ENCODE measurements at regions not wholly inside any gene's neighbourhood (a gene's known extent, or its start where the extent isn't known, plus 50 kb on each side); places are given as distances from the start of the nearest gene placed in this dataset.
"Not testable (repeated sequence)": the region's sequence is repeated elsewhere in the genome, so short reads cannot be mapped to it uniquely, and the experiment has no call there.

- TF ChIP-seq CTCF (conservative IDR thresholded peaks at IDR 0.05; ENCODE audit: low read depth, low read length): no peak
- H3K4me3 ChIP-seq (ENCODE audit: low read depth, low read length): no peak overlapping the region
- peak; percentile 22 for DNase-seq (ENCODE audit: low read depth)
Measured at GRCh38 chr6:49325891-49326290, 137.2 kb downstream of the MMUT start.

GRCh38 chr6:49322861-49323260, 140.2 kb downstream of the MMUT start:
- no peak overlapping the region for H3K4me3 ChIP-seq (ENCODE audit: low read depth, low read length)
- DNase-seq (ENCODE audit: low read depth): no peak
- no peak for TF ChIP-seq CTCF (conservative IDR thresholded peaks at IDR 0.05; ENCODE audit: low read depth, low read length)

- TF ChIP-seq CTCF (conservative IDR thresholded peaks at IDR 0.05; ENCODE audit: low read depth, low read length): no peak
- DNase-seq (ENCODE audit: low read depth): no peak
- no peak overlapping the region for H3K4me3 ChIP-seq (ENCODE audit: low read depth, low read length)
Measured at GRCh38 chr6:49321561-49322072, 141.4 kb downstream of the MMUT start.

GRCh38 chr6:49305010-49305409, 158.0 kb downstream of the MMUT start:
- no peak overlapping the region for H3K4me3 ChIP-seq (ENCODE audit: low read depth, low read length)
- DNase-seq (ENCODE audit: low read depth): no peak
- no peak for TF ChIP-seq CTCF (conservative IDR thresholded peaks at IDR 0.05; ENCODE audit: low read depth, low read length)

- DNase-seq (ENCODE audit: low read depth): not testable (repeated sequence)
Measured at GRCh38 chr6:49304393-49304792, 158.7 kb downstream of the MMUT start.

GRCh38 chr6:49300911-49301310, 162.1 kb downstream of the MMUT start:
- DNase-seq (ENCODE audit: low read depth): no peak
- H3K4me3 ChIP-seq (ENCODE audit: low read depth, low read length): no peak overlapping the region
- TF ChIP-seq CTCF (conservative IDR thresholded peaks at IDR 0.05; ENCODE audit: low read depth, low read length): no peak

More at GRCh38 chr6:49304393-49304792, 158.7 kb downstream of the MMUT start:
- H3K4me3 ChIP-seq (ENCODE audit: low read depth, low read length): not testable (repeated sequence)

- no peak for TF ChIP-seq CTCF (conservative IDR thresholded peaks at IDR 0.05; ENCODE audit: low read depth, low read length)
- H3K4me3 ChIP-seq (ENCODE audit: low read depth, low read length): no peak overlapping the region
- no peak for DNase-seq (ENCODE audit: low read depth)
Measured at GRCh38 chr6:49300443-49300842, 162.6 kb downstream of the MMUT start.
